ENCODE measurements at regions not wholly inside any gene's neighbourhood (a gene's known extent, or its start where the extent isn't known, plus 50 kb on each side); places are given as distances from the start of the nearest gene placed in this dataset.

- DNase-seq: no peak
Measured at GRCh38 chr2:71860381-71860926, 287.2 kb downstream of the CYP26B1 start.

- DNase-seq: no peak
Measured at GRCh38 chr2:71859211-71859847, 288.3 kb downstream of the CYP26B1 start.

GRCh38 chr2:71858071-71858470 lies 289.6 kb downstream of the CYP26B1 start:
- DNase-seq: no peak

- DNase-seq: no peak
Measured at GRCh38 chr2:71857636-71858035, 290.0 kb downstream of the CYP26B1 start.

- DNase-seq: no peak
Measured at GRCh38 chr2:71856773-71857525, 290.7 kb downstream of the CYP26B1 start.

GRCh38 chr2:71853858-71854257 lies 293.8 kb downstream of the CYP26B1 start:
- DNase-seq: no peak

GRCh38 chr2:71852141-71852711 lies 295.4 kb downstream of the CYP26B1 start:
- DNase-seq: no peak

- DNase-seq: no peak
Measured at GRCh38 chr2:71851094-71851750, 296.4 kb downstream of the CYP26B1 start.

GRCh38 chr2:71850306-71850801 lies 297.3 kb downstream of the CYP26B1 start:
- no peak for DNase-seq

GRCh38 chr2:71849607-71850305 lies 297.9 kb downstream of the CYP26B1 start:
- DNase-seq: no peak

GRCh38 chr2:71849111-71849510 lies 298.6 kb downstream of the CYP26B1 start:
- no peak for DNase-seq

GRCh38 chr2:71846669-71847291 lies 300.9 kb downstream of the CYP26B1 start:
- DNase-seq: no peak

- no peak for DNase-seq
Measured at GRCh38 chr2:71846072-71846471, 301.6 kb downstream of the CYP26B1 start.

- DNase-seq: no peak
Measured at GRCh38 chr2:71844967-71845366, 302.7 kb downstream of the CYP26B1 start.

- no peak for DNase-seq
Measured at GRCh38 chr2:71843391-71843850, 304.2 kb downstream of the CYP26B1 start.

GRCh38 chr2:71842744-71843143 lies 304.9 kb downstream of the CYP26B1 start:
- no peak for DNase-seq

- DNase-seq: no peak
Measured at GRCh38 chr2:71839826-71840225, 307.8 kb downstream of the CYP26B1 start.

GRCh38 chr2:71834796-71835195 lies 312.9 kb downstream of the CYP26B1 start:
- DNase-seq: no peak

GRCh38 chr2:71833855-71834560 lies 313.7 kb downstream of the CYP26B1 start:
- DNase-seq: no peak

- DNase-seq: no peak
Measured at GRCh38 chr2:71833272-71833671, 314.4 kb downstream of the CYP26B1 start.

- no peak for DNase-seq
Measured at GRCh38 chr2:71832844-71833243, 314.8 kb downstream of the CYP26B1 start.

Measured in NCI-H2107 (cell line).